Fibroblast of lung (primary cell): ENCODE measurements at regions not wholly inside any gene's neighbourhood (a gene's known extent, or its start where the extent isn't known, plus 50 kb on each side); places are given as distances from the start of the nearest gene placed in this dataset.

Experiments used
- DNase-seq, 2 donors: peaks; one replicate each; pipeline versions ENCODE4 v3.0.0 to v3.0.0-alpha.2; 2010; ENCODE audit warnings: low read depth in 2 of 2
- H2AFZ ChIP-seq: 2 replicates; pipeline ENCODE4 v1.5.1; 2012; ENCODE audit warnings: low read length, control low read depth, inconsistent platforms
- H3K27ac ChIP-seq: 2 replicates; pipeline ENCODE4 v1.5.1; 2011; ENCODE audit warnings: low read length, control low read depth; ENCODE audit not compliant: insufficient read depth
- H3K27me3 ChIP-seq: 2 replicates; pipeline ENCODE4 v1.5.1; 2011; ENCODE audit warnings: mild to moderate bottlenecking, low read length; ENCODE audit not compliant: control insufficient read depth, insufficient read depth
- H3K36me3 ChIP-seq: 2 replicates; pipeline ENCODE4 v1.5.1; 2011; ENCODE audit warnings: low read length; ENCODE audit not compliant: control insufficient read depth, insufficient read depth
- H3K4me1 ChIP-seq: 2 replicates; pipeline ENCODE4 v1.5.1; 2011; ENCODE audit warnings: low read length; ENCODE audit not compliant: control insufficient read depth, insufficient read depth; ENCODE audit errors: extremely low read depth
- H3K4me2 ChIP-seq: 2 replicates; pipeline ENCODE4 v1.5.1; 2011; ENCODE audit warnings: low read length, control low read depth; ENCODE audit not compliant: insufficient read depth; ENCODE audit errors: extremely low read depth
- H3K4me3 ChIP-seq, 4 experiments: fragments of 200-600 bp in 1 of 4; sonication (generic) in 1 of 4; replicated peaks in 1 of 4; 2 replicates each; pipeline ENCODE4 v1.5.1; 2011 to 2016; ENCODE audit warnings: low read length in 4 of 4, low read depth in 3 of 4, mild to moderate bottlenecking in 3 of 4, control low read depth in 2 of 4, inconsistent platforms in 1 of 4, mixed read lengths in 1 of 4; ENCODE audit not compliant: insufficient read depth in 1 of 4; ENCODE audit errors: control extremely low read depth in 1 of 4
- H3K79me2 ChIP-seq: 2 replicates; pipeline ENCODE4 v1.5.1; 2012; ENCODE audit warnings: mild to moderate bottlenecking, low read length, inconsistent platforms; ENCODE audit not compliant: control insufficient read depth, insufficient read depth
- H3K9ac ChIP-seq: 2 replicates; pipeline ENCODE4 v1.5.1; 2011; ENCODE audit warnings: mild to moderate bottlenecking, low read length, control low read depth; ENCODE audit not compliant: insufficient read depth
- H3K9me3 ChIP-seq: 2 replicates; pipeline ENCODE4 v1.5.1; 2012; ENCODE audit warnings: low read depth, low read length; ENCODE audit not compliant: control insufficient read depth, insufficient read depth
- H4K20me1 ChIP-seq: 2 replicates; pipeline ENCODE4 v1.5.1; 2011; ENCODE audit warnings: low read length; ENCODE audit not compliant: control insufficient read depth, insufficient read depth; ENCODE audit errors: extremely low read depth
- CTCF ChIP-seq, 2 donors: IDR thresholded peaks in 1 of 2; conservative IDR thresholded peaks in 1 of 2; 1 replicate in 1 of 2; 2 replicates in 1 of 2; pipeline ENCODE4 v1.5.1; 2011 to 2012; ENCODE audit warnings: low read length in 2 of 2, control low read depth in 1 of 2, inconsistent platforms in 1 of 2, low read depth in 1 of 2, mild to moderate bottlenecking in 1 of 2
- EZH2 ChIP-seq: IDR thresholded peaks from 2 replicates; pipeline ENCODE4 v1.5.1; 2012; ENCODE audit warnings: low read length, control low read depth, mild to moderate bottlenecking; ENCODE audit errors: missing control alignments

- no peak overlapping the region for H3K27ac ChIP-seq
- no peak overlapping the region for H2AFZ ChIP-seq
- no peaks in the 10 kb centered on the region for H3K79me2 ChIP-seq
- TF ChIP-seq CTCF (conservative IDR thresholded peaks at IDR 0.05 in 1 of 2, IDR thresholded peaks at IDR 0.05 in 1 of 2; ENCODE audit: low read depth in 1 of 2, low read length in 2 of 2) (no peak), EZH2 (no peak)
- no peak overlapping the region for H3K9ac ChIP-seq
- no peaks in the 10 kb centered on the region for H4K20me1 ChIP-seq
- H3K4me2 ChIP-seq, result no peak overlapping the region
- H3K27me3 ChIP-seq, result no peaks in the 10 kb centered on the region
- DNase-seq, result no peak
- H3K4me3 ChIP-seq, result no peak overlapping the region
- H3K9me3 ChIP-seq, result no peaks in the 10 kb centered on the region
- H3K4me1 ChIP-seq, result no peaks in the 10 kb centered on the region
- no peaks in the 10 kb centered on the region for H3K36me3 ChIP-seq
Observed at GRCh38 chr22:22761963-22762772, 117.8 kb downstream of the GGTLC2 start.

- Histone ChIP-seq H3K9me3 (no peaks in the 10 kb centered on the region), H3K36me3 (no peaks in the 10 kb centered on the region), H3K4me3 (no peak overlapping the region), H3K4me2 (no peak overlapping the region), H2AFZ (no peak overlapping the region), H4K20me1 (no peaks in the 10 kb centered on the region), H3K9ac (no peak overlapping the region), H3K79me2 (no peaks in the 10 kb centered on the region), H3K27me3 (no peaks in the 10 kb centered on the region), H3K4me1 (no peaks in the 10 kb centered on the region), H3K27ac (no peak overlapping the region)
- TF ChIP-seq EZH2 (no peak), CTCF (conservative IDR thresholded peaks at IDR 0.05 in 1 of 2, IDR thresholded peaks at IDR 0.05 in 1 of 2; ENCODE audit: low read depth in 1 of 2, low read length in 2 of 2) (no peak)
- no peak for DNase-seq
Observed at GRCh38 chr22:22763512-22763911, 119.1 kb downstream of the GGTLC2 start.

- Histone ChIP-seq H3K27me3 (peaks cover 3% of the 10 kb centered on the region), H3K36me3 (no peaks in the 10 kb centered on the region)
- no peak for DNase-seq
Observed at GRCh38 chr22:22764085-22764484, 119.7 kb downstream of the GGTLC2 start.

More at GRCh38 chr22:22764085-22764484, 119.7 kb downstream of the GGTLC2 start:
- no peak overlapping the region for H3K9ac ChIP-seq
- H3K79me2 ChIP-seq, result no peaks in the 10 kb centered on the region
- H3K9me3 ChIP-seq, result no peaks in the 10 kb centered on the region
- H3K4me1 ChIP-seq, result no peaks in the 10 kb centered on the region
- H3K27ac ChIP-seq, result no peak overlapping the region
- no peak overlapping the region for H2AFZ ChIP-seq
- TF ChIP-seq EZH2 (no peak), CTCF (conservative IDR thresholded peaks at IDR 0.05 in 1 of 2, IDR thresholded peaks at IDR 0.05 in 1 of 2; ENCODE audit: low read depth in 1 of 2, low read length in 2 of 2) (no peak)
- no peak overlapping the region for H3K4me3 ChIP-seq
- no peaks in the 10 kb centered on the region for H4K20me1 ChIP-seq
- no peak overlapping the region for H3K4me2 ChIP-seq
